H1 (cell line): ENCODE measurements at regions not wholly inside any gene's neighbourhood (a gene's known extent, or its start where the extent isn't known, plus 50 kb on each side); places are given as distances from the start of the nearest gene placed in this dataset.

Experiments
- ASH2L ChIP-seq: fragments of 200-600, 300-600 bp; sonication (generic); IDR thresholded peaks from one replicate; pipeline ENCODE4 v1.7.1; 2017; ENCODE audit warnings: low read length
- CHD7 ChIP-seq: fragments of 300-600 bp; sonication (generic); IDR thresholded peaks from 2 replicates; pipeline ENCODE4 v1.7.1; 2012; ENCODE audit warnings: low read length, moderate library complexity, mild to moderate bottlenecking, inconsistent platforms; ENCODE audit not compliant: insufficient replicate concordance
- GABPA ChIP-seq: IDR thresholded peaks from 2 replicates; pipeline ENCODE4 v1.6.1; 2011; ENCODE audit warnings: mild to moderate bottlenecking, low read length, moderate library complexity, borderline replicate concordance; ENCODE audit not compliant: insufficient read depth
- GTF2F1 ChIP-seq: IDR thresholded peaks from 2 replicates; pipeline ENCODE4 v1.6.1; 2012; ENCODE audit warnings: low read depth, low read length, improper control_type of control experiment, borderline replicate concordance
- NRF1 ChIP-seq: IDR thresholded peaks from 2 replicates; pipeline ENCODE4 v1.6.1; 2011; ENCODE audit warnings: mild to moderate bottlenecking, low read depth, low read length, improper control_type of control experiment
- RFX5 ChIP-seq: IDR thresholded peaks from 2 replicates; pipeline ENCODE4 v1.6.1; 2011; ENCODE audit warnings: low read depth, low read length, improper control_type of control experiment, borderline replicate concordance
- RXRA ChIP-seq: IDR thresholded peaks from 2 replicates; pipeline ENCODE4 v1.6.1; 2011; ENCODE audit warnings: low read depth, mild to moderate bottlenecking, low read length, moderate library complexity; ENCODE audit not compliant: insufficient read depth
- SAP30 ChIP-seq: fragments of 300-600 bp; sonication (generic); IDR thresholded peaks from 2 replicates; pipeline ENCODE4 v1.7.1; 2012; ENCODE audit warnings: low read length, moderate library complexity, mild to moderate bottlenecking, inconsistent platforms; ENCODE audit not compliant: insufficient read depth, insufficient replicate concordance
- SUZ12 ChIP-seq: fragments of 200-600 bp; sonication (generic); IDR thresholded peaks from 2 replicates; pipeline ENCODE4 v1.6.1; 2012; ENCODE audit warnings: mild to moderate bottlenecking, inconsistent platforms, low read length, moderate library complexity, mixed read lengths
- TAF1 ChIP-seq: IDR thresholded peaks from 2 replicates; pipeline ENCODE4 v1.6.1; 2011; ENCODE audit warnings: mild to moderate bottlenecking, low read depth, low read length
- TCF12 ChIP-seq: IDR thresholded peaks from 2 replicates; pipeline ENCODE4 v1.6.1; 2011; ENCODE audit warnings: low read depth, mild to moderate bottlenecking, low read length

- TF ChIP-seq CHD7 (no peak), GABPA (no peak), SUZ12 (no peak), GTF2F1 (no peak), TCF12 (no peak), RXRA (no peak), TAF1 (no peak), ASH2L (no peak), NRF1 (no peak), RFX5 (no peak), SAP30 (no peak)
Measured at GRCh38 chr5:60366489-60366888, 333.5 kb downstream of the DEPDC1B start (continued).
